Testis (tissue), 2 donors: ENCODE measurements at regions not wholly inside any gene's neighbourhood (a gene's known extent, or its start where the extent isn't known, plus 50 kb on each side); places are given as distances from the start of the nearest gene placed in this dataset.

Source experiments
- DNase-seq: peaks from one replicate; pipeline ENCODE4 v3.0.0-alpha.2; 2019
- H3K27ac ChIP-seq, 2 donors: fragments of 200-600 bp; sonication (generic); one replicate each; pipeline ENCODE4 v1.5.1; 2019
- H3K27me3 ChIP-seq: fragments of 200-600 bp; sonication (generic); one replicate; pipeline ENCODE4 v1.5.1; 2019
- H3K36me3 ChIP-seq: fragments of 200-600 bp; sonication (generic); one replicate; pipeline ENCODE4 v1.5.1; 2017; ENCODE audit warnings: low read depth; ENCODE audit errors: missing control alignments
- H3K4me1 ChIP-seq: fragments of 200-600 bp; sonication (generic); one replicate; pipeline ENCODE4 v1.5.1; 2019
- H3K4me3 ChIP-seq, 2 donors: fragments of 200-600 bp; sonication (generic); one replicate each; pipeline ENCODE4 v1.5.1; 2017 to 2019
- H3K9me3 ChIP-seq: fragments of 200-600 bp; sonication (generic); one replicate; pipeline ENCODE4 v1.5.1; 2017
- CTCF ChIP-seq, 3 experiments: fragments of 450-650 bp in 2 of 3; fragments of 200-600 bp in 1 of 3; sonication (generic) in 1 of 3; IDR thresholded peaks; one replicate each; pipeline ENCODE4 v1.5.1; 2016 to 2019; ENCODE audit warnings: antibody characterized with exemption in 3 of 3, mild to moderate bottlenecking in 2 of 3, moderate library complexity in 1 of 3
- POLR2A ChIP-seq: fragments of 450-650 bp; IDR thresholded peaks from one replicate; pipeline ENCODE4 v1.6.1; 2017; ENCODE audit warnings: antibody characterized with exemption, mild to moderate bottlenecking, moderate library complexity
- WGBS, 2 donors: methylation state at CpG; one replicate each; pipeline ENCODE4 v1.1.5; 2018; 5-methylcytosine and 5-hydroxymethylcytosine counted together
- intact Hi-C: fragments of 100-400 bp; cut with DNase I; formaldehyde crosslinking; loops from one replicate; pipeline ENCODE4 v1.15.1; 2023; ENCODE audit warnings: low total_unique reads

DNA sequence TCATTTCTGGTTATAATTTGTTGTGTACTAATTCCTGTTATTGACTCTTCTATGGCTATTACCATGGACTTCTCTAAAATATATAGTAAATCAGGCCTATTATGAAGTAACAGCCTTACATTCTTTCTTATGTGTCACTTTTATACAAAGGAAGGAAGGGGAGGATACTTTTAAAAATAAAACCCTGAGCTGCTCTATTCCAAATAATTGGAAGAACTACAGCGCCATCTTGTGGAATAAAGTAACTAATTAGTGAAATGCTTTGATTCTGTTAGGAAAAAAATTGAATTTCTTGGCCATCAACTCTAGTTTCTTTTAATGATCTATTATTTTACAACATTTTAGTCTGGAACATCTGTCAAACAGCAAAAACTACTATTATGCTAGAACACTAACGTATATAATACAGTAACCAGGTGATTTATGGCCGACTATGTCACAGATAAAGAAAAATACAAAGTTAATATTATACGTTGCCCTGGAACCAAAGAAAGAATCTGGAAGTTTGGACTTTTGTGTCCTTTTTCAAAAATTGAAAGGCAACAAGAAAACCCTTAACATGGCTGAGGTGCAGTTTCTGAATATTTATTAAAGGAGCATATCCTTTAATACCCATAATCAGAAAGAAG lies 55.0 kb upstream of the NELL2 start:
- Histone ChIP-seq H3K27ac (no peak overlapping the region), H3K27me3 (no peaks in the 10 kb centered on the region), H3K4me3 (no peak overlapping the region), H3K4me1 (no peaks in the 10 kb centered on the region), H3K36me3 (no peaks in the 10 kb centered on the region), H3K9me3 (no peaks in the 10 kb centered on the region)
- intact Hi-C loops = no loop called here
- TF ChIP-seq POLR2A = no peak
- peak in 2 of 3 experiments; percentile 27 to 62 for TF ChIP-seq CTCF (IDR thresholded peaks at IDR 0.05)
- DNase-seq = no peak
- WGBS, 2 donors = 44 to 50% methylated on average over 4 of the region's 4 CpGs

- intact Hi-C loops = no loop called here
- DNase-seq = no peak
- Histone ChIP-seq H3K9me3 (no peaks in the 10 kb centered on the region), H3K36me3 (no peaks in the 10 kb centered on the region), H3K4me1 (no peaks in the 10 kb centered on the region), H3K27me3 (no peaks in the 10 kb centered on the region), H3K27ac (no peak overlapping the region), H3K4me3 (no peak overlapping the region)
- WGBS, 2 donors = 75 to 82% methylated on average over 3 of the region's 3 CpGs
- no peak for TF ChIP-seq CTCF (IDR thresholded peaks at IDR 0.05)
- no peak for TF ChIP-seq POLR2A
Observed at GRCh38 chr12:44929236-44929885, 53.2 kb upstream of the NELL2 start.
